Uterus (tissue), 3 donors: ENCODE measurements at regions not wholly inside any gene's neighbourhood (a gene's known extent, or its start where the extent isn't known, plus 50 kb on each side); places are given as distances from the start of the nearest gene placed in this dataset.

Experiments used
- DNase-seq, 2 donors: peaks; one replicate each; pipeline ENCODE4 v3.0.0-alpha.2; 2019 to 2020
- H3K27ac ChIP-seq, 2 donors: fragments of 200-600 bp; sonication (generic); 1 replicate in 1 of 2; 2 replicates in 1 of 2; pipeline ENCODE4 v1.5.1; 2016 to 2018
- H3K27me3 ChIP-seq, 2 donors: fragments of 200-600 bp; sonication (generic); one replicate each; pipeline ENCODE4 v1.5.1; 2018 to 2019; ENCODE audit warnings: control low read depth in 1 of 2
- H3K36me3 ChIP-seq, 2 donors: fragments of 200-600 bp; sonication (generic); one replicate each; pipeline ENCODE4 v1.5.1; 2019; ENCODE audit warnings: control low read depth in 1 of 2
- H3K4me1 ChIP-seq, 2 donors: fragments of 200-600 bp; sonication (generic); one replicate each; pipeline ENCODE4 v1.5.1; 2018 to 2019; ENCODE audit warnings: control low read depth in 1 of 2
- H3K4me3 ChIP-seq, 2 donors: fragments of 200-600 bp; sonication (generic); 1 replicate in 1 of 2; 2 replicates in 1 of 2; pipeline ENCODE4 v1.5.1; 2018 to 2019; ENCODE audit warnings: mild to moderate bottlenecking in 1 of 2
- H3K9me3 ChIP-seq, 2 donors: fragments of 200-600 bp; sonication (generic); one replicate each; pipeline ENCODE4 v1.5.1; 2019; ENCODE audit warnings: control low read depth in 1 of 2
- CTCF ChIP-seq, 4 experiments: fragments of 200-600 bp in 2 of 4; fragments of 450-650 bp in 2 of 4; sonication (generic) in 2 of 4; IDR thresholded peaks; one replicate each; pipeline ENCODE4 v1.5.1; 2016 to 2019; ENCODE audit warnings: antibody characterized with exemption in 4 of 4, mild to moderate bottlenecking in 2 of 4, moderate library complexity in 1 of 4
- POLR2A ChIP-seq, 2 donors: fragments of 450-650 bp; IDR thresholded peaks; one replicate each; pipeline ENCODE4 v1.6.1; 2016; ENCODE audit warnings: antibody characterized with exemption in 2 of 2, mild to moderate bottlenecking in 1 of 2, moderate library complexity in 1 of 2
- intact Hi-C: fragments of 100-400 bp; cut with DNase I; formaldehyde crosslinking; loops from one replicate; pipeline ENCODE4 v1.15.1; 2023; ENCODE audit warnings: low total_unique reads
- donor health status: DM: yes; HTN: yes; CAD: no.

- intact Hi-C loops: no loop called here
- TF ChIP-seq POLR2A (IDR thresholded peaks at IDR 0.05): no peak
- TF ChIP-seq CTCF (IDR thresholded peaks at IDR 0.05): no peak
- no peak overlapping the region for H3K4me3 ChIP-seq
These were observed 482.8 kb downstream of the PRKD1 start for GRCh38 chr14:29444805-29445204.

GRCh38 chr14:29446971-29447370 is 480.7 kb downstream of the PRKD1 start:
- Histone ChIP-seq H3K9me3 (no peaks in the 10 kb centered on the region), H3K4me1 (no peaks in the 10 kb centered on the region), H3K27me3 (no peaks in the 10 kb centered on the region), H3K4me3 (no peak overlapping the region), H3K27ac (no peak overlapping the region), H3K36me3 (no peaks in the 10 kb centered on the region)
- intact Hi-C loops: no loop called here
- TF ChIP-seq POLR2A (IDR thresholded peaks at IDR 0.05) (no peak), CTCF (IDR thresholded peaks at IDR 0.05) (no peak)
- no peak for DNase-seq

More at GRCh38 chr14:29444805-29445204, 482.8 kb downstream of the PRKD1 start:
- Histone ChIP-seq H3K9me3 (no peaks in the 10 kb centered on the region), H3K36me3 (no peaks in the 10 kb centered on the region), H3K27ac (no peak overlapping the region), H3K4me1 (no peaks in the 10 kb centered on the region), H3K27me3 (no peaks in the 10 kb centered on the region)
- DNase-seq: no peak

GRCh38 chr14:29451941-29452340 is 475.7 kb downstream of the PRKD1 start:
- Histone ChIP-seq H3K36me3 (no peaks in the 10 kb centered on the region), H3K9me3 (no peaks in the 10 kb centered on the region), H3K4me3 (no peak overlapping the region), H3K4me1 (no peaks in the 10 kb centered on the region), H3K27me3 (no peaks in the 10 kb centered on the region), H3K27ac (no peak overlapping the region)
- TF ChIP-seq CTCF (IDR thresholded peaks at IDR 0.05): no peak
- TF ChIP-seq POLR2A (IDR thresholded peaks at IDR 0.05): no peak
- intact Hi-C loops: no loop called here
- no peak for DNase-seq

- intact Hi-C loops: no loop called here
- no peaks in the 10 kb centered on the region for H3K36me3 ChIP-seq
- no peak overlapping the region for H3K4me3 ChIP-seq
- no peaks in the 10 kb centered on the region for H3K9me3 ChIP-seq
- no peaks in the 10 kb centered on the region for H3K27me3 ChIP-seq
- TF ChIP-seq POLR2A (IDR thresholded peaks at IDR 0.05) (no peak), CTCF (IDR thresholded peaks at IDR 0.05) (no peak)
- no peak overlapping the region for H3K27ac ChIP-seq
- no peak for DNase-seq
- no peaks in the 10 kb centered on the region for H3K4me1 ChIP-seq
These were observed 474.6 kb downstream of the PRKD1 start for GRCh38 chr14:29453045-29453444.

GRCh38 chr14:29454026-29454693 is 473.5 kb downstream of the PRKD1 start:
- H3K4me1 ChIP-seq: no peaks in the 10 kb centered on the region
- no peak overlapping the region for H3K4me3 ChIP-seq
- no peaks in the 10 kb centered on the region for H3K27me3 ChIP-seq
- no peak for TF ChIP-seq POLR2A (IDR thresholded peaks at IDR 0.05)
- no peak for TF ChIP-seq CTCF (IDR thresholded peaks at IDR 0.05)
- intact Hi-C loops: no loop called here
- DNase-seq: no peak
- no peaks in the 10 kb centered on the region for H3K36me3 ChIP-seq
- no peak overlapping the region for H3K27ac ChIP-seq
- H3K9me3 ChIP-seq: no peaks in the 10 kb centered on the region
